HCT116 (cell line): ENCODE measurements at regions not wholly inside any gene's neighbourhood (a gene's known extent, or its start where the extent isn't known, plus 50 kb on each side); places are given as distances from the start of the nearest gene placed in this dataset.

ENCODE experiments used
- ATAC-seq: fragments of 200-7000 bp; cut with Tn5 transposase; 2 replicates; pipeline ENCODE4 v1.9.1; 2020; ENCODE audit warnings: mild to moderate bottlenecking, moderate library complexity
- BruUV-seq: library from RNA; stranded (reverse); fragments of 400-500 nt; replicated peaks from 2 replicates; lab custom pipeline; 2021; lab: Mats Ljungman, UMichigan
- CTCF ChIA-PET: fragments of 300-600 bp; sonication (Branson Sonifier 250); formaldehyde crosslinking; loops from one replicate; lab custom pipeline; 2021; ENCODE audit warnings: antibody characterized with exemption; lab: Charles Lee
- POLR2A ChIA-PET: fragments of 300-600, 350-600 bp; sonication (Branson Sonifier 250); formaldehyde crosslinking; loops from one replicate; lab custom pipeline; 2021; ENCODE audit warnings: antibody characterized with exemption; lab: Charles Lee
- RAD21 ChIA-PET, 2 experiments: fragments of 300-600 bp; sonication (Branson Sonifier 250); formaldehyde crosslinking; loops; one replicate each; lab custom pipeline; 2023; ENCODE audit warnings: low total read pairs in 2 of 2; ENCODE audit not compliant: uncharacterized antibody in 2 of 2, unreplicated experiment in 2 of 2, low non-redundant PET in 1 of 2; lab: Charles Lee
- DNase-seq: peaks from one replicate; pipeline ENCODE4 v3.0.0-alpha.2; 2010; ENCODE audit warnings: low read depth, low spot score
- H2AFZ ChIP-seq: fragments of 200-600 bp; shearing (Covaris generic), sonication (generic); 2 replicates; pipeline ENCODE4 v1.6.1; 2017; ENCODE audit warnings: low read depth, mixed run types, mixed read lengths, antibody characterized with exemption, low read length; ENCODE audit not compliant: poor library complexity, severe bottlenecking
- H3K27ac ChIP-seq: 2 replicates; pipeline ENCODE4 v1.5.1; 2012; ENCODE audit warnings: low read depth, low read length
- H3K27me3 ChIP-seq: fragments of 200-600 bp; sonication (generic); 2 replicates; pipeline ENCODE4 v1.6.1; 2016; ENCODE audit warnings: mixed run types, low read length, mixed read lengths; ENCODE audit not compliant: insufficient read depth
- H3K36me3 ChIP-seq, 2 experiments: fragments of 200-500 bp in 1 of 2; fragments of 200-600 bp in 1 of 2; sonication (Bioruptor generic) in 1 of 2; sonication (generic) in 1 of 2; 2 replicates each; pipeline versions ENCODE4 v1.5.1 to v1.6.1; 2014 to 2016; ENCODE audit warnings: low read length in 2 of 2, inconsistent platforms in 1 of 2, mixed read lengths in 1 of 2, mixed run types in 1 of 2; ENCODE audit not compliant: insufficient read depth in 2 of 2, control insufficient read depth in 1 of 2
- H3K4me1 ChIP-seq, 2 experiments: fragments of 200-600 bp in 1 of 2; sonication (generic) in 1 of 2; 2 replicates each; pipeline versions ENCODE4 v1.5.1 to v1.6.1; 2012 to 2017; ENCODE audit warnings: low read length in 2 of 2, inconsistent platforms in 1 of 2, mild to moderate bottlenecking in 1 of 2, mixed read lengths in 1 of 2, mixed run types in 1 of 2, moderate library complexity in 1 of 2; ENCODE audit not compliant: insufficient read depth in 2 of 2, control insufficient read depth in 1 of 2
- H3K4me2 ChIP-seq: fragments of 200-600 bp; sonication (generic); 2 replicates; pipeline ENCODE4 v1.6.1; 2017; ENCODE audit warnings: mixed run types, low read length, mixed read lengths
- H3K4me3 ChIP-seq, 2 experiments: fragments of 200-600 bp in 1 of 2; sonication (generic) in 1 of 2; replicated peaks in 1 of 2; 2 replicates each; pipeline ENCODE4 v1.5.1; 2011 to 2016; ENCODE audit warnings: low read length in 2 of 2, control low read depth in 1 of 2, low read depth in 1 of 2, mild to moderate bottlenecking in 1 of 2, mixed read lengths in 1 of 2, mixed run types in 1 of 2
- H3K79me2 ChIP-seq: fragments of 200-600 bp; sonication (generic); 2 replicates; pipeline ENCODE4 v1.6.1; 2017; ENCODE audit warnings: mild to moderate bottlenecking, mixed run types, low read length, moderate library complexity, mixed read lengths; ENCODE audit not compliant: insufficient read depth
- H3K9ac ChIP-seq: fragments of 200-600 bp; sonication (generic); 2 replicates; pipeline ENCODE4 v1.6.1; 2016; ENCODE audit warnings: low read length, mixed read lengths
- H3K9me2 ChIP-seq: fragments of 200-600 bp; sonication (generic), shearing (Covaris generic); 2 replicates; pipeline ENCODE4 v1.6.1; 2017; ENCODE audit warnings: mixed run types, mild to moderate bottlenecking, moderate library complexity; ENCODE audit not compliant: insufficient read depth
- H3K9me3 ChIP-seq, 2 experiments: fragments of 200-500 bp in 1 of 2; fragments of 200-600 bp in 1 of 2; sonication (Bioruptor generic) in 1 of 2; sonication (generic) in 1 of 2; 2 replicates each; pipeline ENCODE4 v1.6.1; 2014 to 2017; ENCODE audit warnings: low read length in 2 of 2, mixed read lengths in 2 of 2, inconsistent platforms in 1 of 2, low read depth in 1 of 2, mild to moderate bottlenecking in 1 of 2, mixed run types in 1 of 2, moderate library complexity in 1 of 2; ENCODE audit not compliant: control insufficient read depth in 1 of 2, insufficient read depth in 1 of 2
- H4K20me1 ChIP-seq: fragments of 200-600 bp; sonication (generic), shearing (Covaris generic); 2 replicates; pipeline ENCODE4 v1.6.1; 2017; ENCODE audit warnings: mixed run types, mild to moderate bottlenecking, moderate library complexity; ENCODE audit not compliant: insufficient read depth
- CEBPB ChIP-seq: IDR thresholded peaks from 2 replicates; pipeline ENCODE4 v1.6.1; 2012; ENCODE audit warnings: low read depth
- EGR1 ChIP-seq: IDR thresholded peaks from 2 replicates; pipeline ENCODE4 v1.6.1; 2012; ENCODE audit warnings: low read depth
- ELF1 ChIP-seq: IDR thresholded peaks from 2 replicates; pipeline ENCODE4 v1.6.1; 2012; ENCODE audit warnings: low read depth, borderline replicate concordance
- EZH2 ChIP-seq: fragments of 200-600 bp; sonication (generic); IDR thresholded peaks from 2 replicates; pipeline ENCODE4 v1.6.1; 2017; ENCODE audit warnings: antibody characterized with exemption, mixed run types
- FOSL1 ChIP-seq: IDR thresholded peaks from 2 replicates; pipeline ENCODE4 v1.6.1; 2012; ENCODE audit warnings: low read depth
- JUND ChIP-seq: IDR thresholded peaks from 2 replicates; pipeline ENCODE4 v1.6.1; 2012
- POLR2A ChIP-seq: IDR thresholded peaks from 2 replicates; pipeline ENCODE4 v1.7.0; 2011; ENCODE audit warnings: borderline replicate concordance; ENCODE audit not compliant: insufficient read depth, insufficient read length; ENCODE audit errors: extremely low read depth
- POLR2AphosphoS5 ChIP-seq: IDR thresholded peaks from 2 replicates; pipeline ENCODE4 v1.6.1; 2011; ENCODE audit warnings: mild to moderate bottlenecking, low read depth, low read length, moderate library complexity
- RAD21 ChIP-seq: IDR thresholded peaks from 2 replicates; pipeline ENCODE4 v1.6.1; 2012; ENCODE audit warnings: low read depth, mild to moderate bottlenecking
- SRF ChIP-seq: IDR thresholded peaks from 2 replicates; pipeline ENCODE4 v1.6.1; 2012; ENCODE audit warnings: low read depth
- TCF7L2 ChIP-seq: IDR thresholded peaks from 2 replicates; pipeline ENCODE4 v1.7.0; 2011; ENCODE audit warnings: borderline replicate concordance, inconsistent platforms; ENCODE audit not compliant: insufficient read depth, insufficient read length; ENCODE audit errors: extremely low read depth
- intact Hi-C: fragments of 100-400 bp; cut with micrococcal nuclease; formaldehyde crosslinking; loops from 2 replicates; pipeline ENCODE4 v1.10.0; 2022
- TF ChIP-seq, protein P1 (sequence below): IDR thresholded peaks from 2 replicates; pipeline ENCODE4 v1.6.1; 2012
- TF ChIP-seq, protein P2 (sequence below): IDR thresholded peaks from 2 replicates; pipeline ENCODE4 v1.6.1; 2012; ENCODE audit warnings: low read depth

DNA sequence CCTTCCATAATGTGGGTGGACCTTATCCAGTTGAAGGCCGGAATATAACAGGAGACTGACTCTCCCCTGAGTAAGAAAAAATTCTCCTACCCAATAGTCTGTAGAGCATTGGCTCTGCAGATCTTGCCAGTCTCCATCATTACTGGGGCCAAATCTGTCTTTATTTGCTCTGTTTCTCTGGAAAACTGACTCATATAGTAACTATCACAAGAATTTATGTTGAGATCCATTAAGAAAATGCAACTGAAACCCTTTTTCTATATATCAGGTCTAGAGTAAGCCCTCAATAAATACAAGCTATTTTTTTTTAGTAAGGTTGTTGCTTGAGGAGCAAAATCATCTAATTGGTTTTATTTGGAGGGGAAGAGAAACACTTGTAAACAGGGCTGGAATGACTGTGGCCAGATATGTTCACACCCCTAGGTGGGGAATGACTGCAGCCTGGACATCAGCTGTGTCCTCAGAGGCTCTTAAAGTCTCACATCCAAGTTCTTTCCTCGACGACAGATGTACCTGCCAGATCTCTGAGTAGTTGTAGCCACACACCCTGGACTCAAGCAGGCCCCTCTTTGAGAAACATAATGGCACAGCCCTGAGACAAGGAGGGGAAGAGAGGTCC lies 339.7 kb downstream of the TNS1 start:
- no peak overlapping the region for H3K4me3 ChIP-seq
- intact Hi-C loops: no loop called here
- ChIA-PET POLR2A (no interaction called here), CTCF (no interaction called here), RAD21 (no interaction called here)
- no peak overlapping the region for H3K27ac ChIP-seq
- no peak overlapping the region for H3K4me2 ChIP-seq
- no peak overlapping the region for H3K9ac ChIP-seq
- H3K9me2 ChIP-seq: no peaks in the 10 kb centered on the region
- H2AFZ ChIP-seq: no peak overlapping the region
- ATAC-seq: no peak
- no peaks in the 10 kb centered on the region for H4K20me1 ChIP-seq
- H3K36me3 ChIP-seq: no peaks in the 10 kb centered on the region
- H3K9me3 ChIP-seq: no peaks in the 10 kb centered on the region
- H3K79me2 ChIP-seq: no peaks in the 10 kb centered on the region
- H3K4me1 ChIP-seq: no peaks in the 10 kb centered on the region
- BruUV-seq: no TSS peak
- H3K27me3 ChIP-seq: peaks cover 44% of the 10 kb centered on the region
- DNase-seq: no peak
- TF ChIP-seq EZH2: no peak
- TF ChIP-seq JUND: no peak
- TF ChIP-seq POLR2A: no peak
- TF ChIP-seq ELF1: no peak
- TF ChIP-seq SRF: no peak
- no peak for TF ChIP-seq FOSL1
- TF ChIP-seq POLR2AphosphoS5: no peak
- no peak for TF ChIP-seq EGR1
- no peak for TF ChIP-seq TCF7L2
- no peak for TF ChIP-seq CEBPB
- TF ChIP-seq, protein P1, sequence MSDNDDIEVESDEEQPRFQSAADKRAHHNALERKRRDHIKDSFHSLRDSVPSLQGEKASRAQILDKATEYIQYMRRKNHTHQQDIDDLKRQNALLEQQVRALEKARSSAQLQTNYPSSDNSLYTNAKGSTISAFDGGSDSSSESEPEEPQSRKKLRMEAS: no peak
- TF ChIP-seq RAD21: no peak
- TF ChIP-seq, protein P2, sequence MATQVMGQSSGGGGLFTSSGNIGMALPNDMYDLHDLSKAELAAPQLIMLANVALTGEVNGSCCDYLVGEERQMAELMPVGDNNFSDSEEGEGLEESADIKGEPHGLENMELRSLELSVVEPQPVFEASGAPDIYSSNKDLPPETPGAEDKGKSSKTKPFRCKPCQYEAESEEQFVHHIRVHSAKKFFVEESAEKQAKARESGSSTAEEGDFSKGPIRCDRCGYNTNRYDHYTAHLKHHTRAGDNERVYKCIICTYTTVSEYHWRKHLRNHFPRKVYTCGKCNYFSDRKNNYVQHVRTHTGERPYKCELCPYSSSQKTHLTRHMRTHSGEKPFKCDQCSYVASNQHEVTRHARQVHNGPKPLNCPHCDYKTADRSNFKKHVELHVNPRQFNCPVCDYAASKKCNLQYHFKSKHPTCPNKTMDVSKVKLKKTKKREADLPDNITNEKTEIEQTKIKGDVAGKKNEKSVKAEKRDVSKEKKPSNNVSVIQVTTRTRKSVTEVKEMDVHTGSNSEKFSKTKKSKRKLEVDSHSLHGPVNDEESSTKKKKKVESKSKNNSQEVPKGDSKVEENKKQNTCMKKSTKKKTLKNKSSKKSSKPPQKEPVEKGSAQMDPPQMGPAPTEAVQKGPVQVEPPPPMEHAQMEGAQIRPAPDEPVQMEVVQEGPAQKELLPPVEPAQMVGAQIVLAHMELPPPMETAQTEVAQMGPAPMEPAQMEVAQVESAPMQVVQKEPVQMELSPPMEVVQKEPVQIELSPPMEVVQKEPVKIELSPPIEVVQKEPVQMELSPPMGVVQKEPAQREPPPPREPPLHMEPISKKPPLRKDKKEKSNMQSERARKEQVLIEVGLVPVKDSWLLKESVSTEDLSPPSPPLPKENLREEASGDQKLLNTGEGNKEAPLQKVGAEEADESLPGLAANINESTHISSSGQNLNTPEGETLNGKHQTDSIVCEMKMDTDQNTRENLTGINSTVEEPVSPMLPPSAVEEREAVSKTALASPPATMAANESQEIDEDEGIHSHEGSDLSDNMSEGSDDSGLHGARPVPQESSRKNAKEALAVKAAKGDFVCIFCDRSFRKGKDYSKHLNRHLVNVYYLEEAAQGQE: no peak
- TF ChIP-seq, all 23 proteins: peak for 0
